ENCODE measurements at regions not wholly inside any gene's neighbourhood (a gene's known extent, or its start where the extent isn't known, plus 50 kb on each side); places are given as distances from the start of the nearest gene placed in this dataset.

DNA sequence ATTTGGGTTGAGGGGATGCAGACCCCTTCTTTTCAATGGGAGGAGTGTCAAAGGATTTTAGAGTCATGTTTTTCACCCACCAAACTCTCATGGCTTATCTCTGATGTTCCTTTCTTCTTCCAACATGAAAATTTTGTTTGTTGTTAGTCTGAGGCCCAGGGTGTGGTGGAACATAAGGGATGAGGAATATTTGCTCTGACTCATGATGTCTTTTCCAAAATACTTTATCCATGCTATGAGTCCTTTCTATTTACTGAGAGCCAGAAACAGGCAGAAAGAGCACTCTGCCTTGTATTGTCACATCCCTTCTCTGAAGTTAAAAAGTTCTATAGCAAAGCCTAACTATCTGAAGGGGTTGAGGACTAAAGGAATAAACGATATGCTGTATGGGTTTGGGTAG, 61.6 kb upstream of the GYPA start:
- no peak for FAIRE-seq

DNA sequence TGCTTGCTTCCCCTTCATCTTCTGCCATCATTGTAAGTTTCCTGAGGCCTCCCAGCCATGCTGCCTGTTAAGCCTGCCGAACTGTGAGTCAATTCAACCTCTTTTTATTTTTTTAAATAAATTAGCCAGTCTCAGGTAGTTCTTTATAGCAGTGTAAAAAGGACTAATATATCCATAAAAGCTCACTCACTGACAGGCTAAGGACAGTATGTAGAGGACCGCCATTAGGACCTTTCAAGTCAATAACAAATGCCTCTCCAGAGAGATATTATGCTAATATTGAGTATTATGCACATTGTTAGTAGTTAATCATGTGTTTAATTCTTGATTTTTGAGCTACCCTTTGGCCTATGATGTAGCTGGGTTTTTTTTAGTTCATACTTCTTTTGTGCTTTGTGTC, 62.6 kb upstream of the GYPA start:
- FAIRE-seq: no peak

DNA sequence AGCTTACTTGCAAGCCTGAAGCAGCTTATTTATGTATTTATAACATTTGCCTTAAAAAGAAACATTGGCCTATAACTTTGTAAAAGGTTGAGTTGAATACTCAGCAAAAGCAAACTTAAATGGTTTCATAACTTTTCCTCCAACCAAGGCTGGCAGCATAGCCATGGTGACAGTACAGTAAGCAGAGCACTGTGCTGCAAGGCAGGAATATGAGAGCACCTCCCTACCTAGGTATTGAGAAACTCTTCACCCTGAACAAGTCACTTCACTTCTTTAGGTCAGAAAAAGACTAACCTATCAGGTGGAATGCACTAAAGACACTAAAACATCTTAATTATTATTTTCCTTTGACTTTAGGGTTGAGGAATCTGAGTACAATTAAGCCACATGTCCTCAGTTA, 63.9 kb upstream of the GYPA start:
- FAIRE-seq: no peak

DNA sequence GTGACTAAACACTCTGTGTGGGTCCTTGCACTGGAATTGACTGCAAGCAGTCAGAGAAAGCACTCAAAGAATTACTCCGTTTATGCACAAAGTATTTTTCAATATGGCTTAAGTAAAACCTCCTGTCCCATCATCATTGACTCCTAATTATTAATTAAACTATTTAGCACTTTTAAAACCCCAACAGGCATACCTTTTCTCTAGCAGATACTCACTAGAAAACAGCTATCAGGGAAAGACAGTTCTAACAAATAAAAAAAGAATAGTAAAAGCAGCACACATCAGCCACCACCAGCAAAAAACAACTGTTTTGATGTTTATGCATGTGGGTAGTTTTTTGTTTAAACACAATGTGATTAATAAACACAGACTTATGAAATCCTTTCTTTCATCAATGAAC, 66.2 kb upstream of the GYPA start:
- FAIRE-seq: no peak

DNA sequence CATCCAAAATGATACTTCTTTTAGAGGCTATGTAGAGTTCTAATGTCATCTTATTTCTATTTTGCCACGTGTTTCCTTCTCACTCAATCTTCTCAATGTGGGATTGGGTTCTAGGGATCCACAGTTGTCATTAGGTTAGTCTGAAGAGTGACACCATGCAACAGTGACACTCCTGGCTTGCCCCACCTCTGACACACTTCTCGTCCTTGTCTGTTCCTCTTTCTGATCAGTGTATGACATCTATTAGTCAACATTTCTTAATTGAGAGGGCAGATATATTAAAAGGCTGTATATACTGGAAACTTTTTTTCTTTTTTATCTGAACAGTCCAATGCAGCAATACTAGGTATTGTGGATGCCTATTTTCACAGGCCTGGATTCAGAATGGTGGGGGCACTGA, 67.6 kb upstream of the GYPA start:
- FAIRE-seq: no peak

DNA sequence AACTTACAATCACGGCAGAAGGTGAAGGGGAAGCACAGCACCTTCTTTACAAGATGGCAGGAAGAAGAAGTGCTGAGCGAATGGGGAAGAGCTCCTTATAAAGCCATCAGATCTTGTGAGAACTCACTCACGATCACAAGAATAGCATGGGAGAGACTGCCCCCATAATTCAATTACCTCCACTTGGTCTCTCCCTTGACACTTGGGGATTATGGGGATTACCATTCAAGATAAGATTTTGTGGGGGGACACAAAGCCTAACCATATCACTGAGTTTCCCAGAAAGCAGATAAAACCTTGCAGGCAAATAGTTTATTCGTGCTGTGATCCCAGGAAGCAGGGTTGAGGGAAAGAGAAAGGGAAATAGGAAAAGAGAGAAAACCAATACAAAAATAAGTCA, 69.0 kb upstream of the GYPA start:
- no peak for FAIRE-seq

DNA sequence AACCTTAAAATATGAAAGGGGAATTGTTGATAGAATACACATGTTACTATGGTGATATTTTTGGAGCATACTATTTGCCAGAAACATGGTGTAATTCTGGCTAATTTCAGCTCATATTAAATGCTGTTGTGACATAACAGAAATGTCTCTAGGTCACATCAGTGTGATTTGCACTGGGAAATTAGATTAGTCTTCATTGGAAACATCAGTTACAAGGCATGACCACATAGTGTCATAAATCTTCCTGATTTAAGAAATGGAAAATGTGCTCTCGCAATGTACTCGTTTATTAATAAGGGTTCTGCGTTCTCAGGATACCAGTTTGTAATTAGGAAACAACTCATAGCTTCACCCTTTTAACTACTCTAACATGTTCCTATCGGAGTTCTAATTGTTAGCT, 72.9 kb upstream of the GYPA start:
- FAIRE-seq: no peak

DNA sequence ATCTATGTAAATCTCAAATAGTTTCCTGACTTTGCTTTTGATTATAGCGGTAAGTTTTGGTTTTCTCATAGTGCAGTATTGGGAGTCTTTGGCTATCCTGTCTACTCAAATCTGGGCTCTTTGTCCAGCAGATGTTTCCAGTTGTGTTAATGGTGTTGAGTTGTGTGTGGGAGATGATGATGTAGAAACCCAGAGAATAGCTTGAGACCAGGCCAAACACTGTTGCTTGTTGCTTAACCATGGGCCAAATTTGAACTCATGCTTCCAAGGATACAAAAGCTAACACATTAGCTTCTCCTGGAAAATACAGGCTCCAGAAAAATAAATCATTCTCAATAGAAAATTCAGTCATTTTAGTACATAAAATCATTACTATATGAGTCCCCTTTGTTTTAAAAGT, 82.6 kb upstream of the GYPA start:
- FAIRE-seq: no peak

DNA sequence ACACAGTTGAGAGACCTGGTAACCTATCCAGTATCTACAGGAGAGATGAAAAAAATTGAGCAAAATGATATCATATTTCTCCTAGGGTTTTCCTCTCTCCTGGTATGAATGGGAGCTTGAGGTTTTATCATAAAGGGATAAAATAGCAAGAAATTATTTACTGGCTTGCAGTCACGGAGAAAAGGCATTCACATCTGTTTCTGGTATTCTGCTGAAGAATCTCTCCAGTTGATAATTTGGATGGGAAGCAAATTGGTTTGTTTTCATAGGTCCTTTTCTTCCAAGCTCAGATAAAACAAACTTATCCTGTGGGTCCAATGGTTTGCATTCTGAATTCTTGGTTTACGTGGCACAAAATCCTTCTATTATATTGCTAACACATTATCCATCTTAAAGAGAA, 83.1 kb upstream of the GYPA start:
- FAIRE-seq: no peak

DNA sequence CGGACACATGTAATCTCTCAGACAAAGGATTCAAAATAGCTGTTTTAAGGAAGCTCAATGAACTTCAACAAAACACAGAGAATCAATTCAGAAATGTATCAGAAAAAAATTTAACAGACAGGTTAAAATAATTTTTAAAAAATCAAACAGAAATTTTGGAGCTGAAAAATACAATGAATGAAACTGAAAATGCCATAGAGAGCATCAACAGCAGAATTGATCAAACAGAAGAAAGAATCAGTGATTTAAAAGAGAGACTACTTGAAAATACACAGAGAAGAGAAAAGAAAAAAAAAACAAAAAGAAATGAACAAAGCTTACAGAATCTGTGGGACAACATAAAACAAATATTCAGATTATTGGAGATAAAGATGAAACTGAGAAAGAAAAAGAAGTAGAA, 118.8 kb upstream of the GYPA start:
- FAIRE-seq: no peak

DNA sequence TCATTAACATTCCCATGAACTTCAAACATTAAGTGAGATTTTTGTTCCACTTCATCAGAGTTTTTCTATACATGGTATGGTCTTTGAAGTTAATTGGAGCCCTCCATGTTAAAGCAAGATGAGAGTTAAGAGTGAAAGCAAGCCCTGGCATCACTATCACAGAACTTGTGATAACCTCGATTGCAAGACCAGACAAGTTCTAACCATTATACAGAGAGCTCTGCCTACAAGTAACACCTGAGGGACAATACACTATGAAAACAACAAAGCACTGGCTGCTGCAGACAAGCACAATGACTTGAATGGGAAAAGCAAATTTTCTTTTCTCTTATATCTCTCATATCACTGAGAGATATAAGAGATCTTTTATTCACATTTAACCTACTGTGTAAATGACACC, 126.6 kb upstream of the GYPA start:
- FAIRE-seq: no peak

DNA sequence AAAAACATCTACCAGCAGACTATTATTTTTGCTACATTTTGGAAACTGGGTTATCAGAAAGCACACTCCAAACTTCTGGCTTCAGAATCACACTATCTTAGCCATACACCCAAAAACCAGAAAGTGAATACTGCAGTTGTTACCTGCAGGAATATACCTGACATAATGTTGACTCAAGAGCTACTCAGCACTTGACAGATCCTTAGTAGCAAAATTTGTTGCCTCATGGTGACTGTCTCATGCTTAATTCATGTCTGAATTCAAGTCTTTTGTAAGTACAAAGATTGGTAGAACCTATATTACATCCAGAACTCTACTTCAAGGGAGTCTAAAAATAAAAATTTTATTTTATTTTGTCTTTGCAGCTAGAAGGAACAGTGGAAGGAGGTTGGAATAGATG, 140.2 kb upstream of the GYPA start:
- FAIRE-seq: no peak

DNA sequence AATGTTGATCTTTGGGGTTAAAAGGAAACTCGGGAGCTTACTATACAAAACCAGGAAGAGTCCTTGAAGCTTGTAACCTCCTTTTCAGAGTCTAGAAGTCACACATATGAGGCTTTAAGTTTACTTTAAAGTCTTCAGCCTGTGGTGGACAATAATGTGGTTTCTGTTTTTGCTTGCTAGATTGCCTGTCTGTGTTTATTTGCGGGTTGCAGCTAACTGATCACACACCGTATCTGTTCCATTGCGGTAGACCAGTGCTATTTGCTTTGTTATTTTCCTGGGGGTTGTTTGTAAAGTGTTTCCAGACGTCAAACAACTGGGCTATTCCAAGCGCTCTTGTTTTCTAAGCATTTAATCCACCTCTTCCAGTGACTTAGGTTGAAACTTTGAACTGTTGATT, 143.0 kb upstream of the GYPA start:
- no peak for FAIRE-seq

DNA sequence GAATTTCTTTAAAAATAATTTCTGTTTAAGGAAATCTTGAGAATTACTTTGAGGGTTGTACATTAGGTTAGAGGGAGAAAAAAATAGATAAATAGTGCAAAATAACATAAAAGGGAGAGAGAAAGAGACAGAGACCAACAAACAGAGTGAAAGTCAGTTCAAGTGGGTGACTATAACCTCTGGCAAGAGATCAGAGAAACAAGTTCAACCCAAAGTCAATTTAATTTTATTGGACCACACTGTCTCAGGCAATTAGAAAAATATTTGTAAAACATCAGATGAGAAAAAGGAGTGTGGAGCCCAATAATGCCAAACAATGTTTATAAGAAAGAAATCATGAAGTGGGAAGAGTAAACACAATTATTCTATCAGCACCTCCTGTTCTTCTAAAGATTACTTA, 143.5 kb upstream of the GYPA start:
- no peak for FAIRE-seq

DNA sequence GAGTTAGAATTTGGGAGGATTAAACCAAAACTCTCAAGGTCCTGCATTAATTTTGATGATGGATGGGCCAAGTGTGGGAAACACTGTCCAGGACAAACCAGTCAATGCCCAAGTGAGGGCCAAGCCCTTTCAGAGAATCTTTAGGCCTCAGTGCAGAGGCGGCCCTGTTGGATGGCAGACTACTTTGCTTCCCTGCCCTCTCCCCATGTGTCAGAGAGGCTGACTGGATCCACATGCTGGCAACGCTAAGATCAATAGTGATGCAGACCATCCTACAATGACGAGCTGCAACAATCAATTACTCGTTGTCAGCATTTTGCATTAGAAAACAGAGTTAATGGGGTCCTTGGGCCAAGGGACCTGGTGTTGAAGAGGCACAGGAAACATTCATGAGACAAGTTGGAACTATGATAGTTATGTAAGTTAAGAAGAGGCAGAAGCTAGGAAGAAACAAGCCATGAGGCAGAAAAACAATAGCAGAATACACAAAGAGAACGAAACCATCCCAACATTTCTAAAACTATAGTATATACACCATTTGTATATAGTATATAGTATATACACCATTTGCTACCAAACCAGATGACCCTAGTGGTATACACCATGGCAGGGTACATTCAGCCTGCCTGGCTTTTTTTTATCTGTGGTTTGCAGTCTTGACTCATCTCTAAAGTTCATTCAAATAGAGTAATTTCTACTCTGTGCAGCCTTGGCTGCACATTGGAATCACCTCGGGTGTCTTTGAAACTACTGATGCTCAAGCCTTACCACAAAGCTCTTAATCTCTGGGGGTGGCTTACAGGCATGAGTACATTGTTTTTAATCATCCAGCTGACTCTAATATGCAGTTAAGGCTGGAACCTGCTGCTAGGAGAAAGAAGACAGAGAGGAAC, 147.7 kb upstream of the GYPA start:
- no peak for FAIRE-seq

DNA sequence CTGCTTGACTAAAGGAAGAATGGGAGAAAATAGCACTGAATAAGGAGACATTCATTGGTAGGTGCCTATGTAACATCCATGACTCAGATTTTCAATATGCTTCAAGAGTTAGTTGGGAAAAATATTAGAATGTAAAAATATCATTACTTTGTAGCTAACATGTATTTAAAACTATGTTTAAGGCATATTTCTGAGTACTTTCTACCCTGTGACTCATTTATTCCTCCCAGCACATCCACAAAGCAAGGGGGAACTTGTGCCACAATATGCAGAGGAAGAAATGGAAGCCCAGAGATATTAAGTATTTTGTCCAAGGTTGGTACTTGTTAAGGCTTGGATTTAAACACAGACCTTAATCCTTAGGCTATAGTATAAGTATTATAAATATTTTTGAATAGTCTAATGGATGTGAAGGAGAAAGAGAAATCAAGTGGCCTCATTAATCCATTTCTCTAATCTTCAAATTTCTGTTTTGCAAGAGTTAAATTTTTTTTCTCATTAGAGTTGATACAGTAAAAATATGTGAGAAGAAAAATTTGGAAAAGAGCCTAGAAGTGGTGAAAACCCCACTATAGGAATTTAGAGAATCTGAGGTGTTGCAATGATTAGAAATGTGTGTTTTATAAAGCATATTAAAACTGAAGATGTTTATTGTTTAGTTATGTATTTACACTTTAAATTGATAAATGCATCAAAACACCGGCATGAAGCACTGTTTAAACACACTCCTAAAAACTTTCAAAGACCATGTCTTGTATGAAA, 149.3 kb upstream of the GYPA start:
- no peak for FAIRE-seq

DNA sequence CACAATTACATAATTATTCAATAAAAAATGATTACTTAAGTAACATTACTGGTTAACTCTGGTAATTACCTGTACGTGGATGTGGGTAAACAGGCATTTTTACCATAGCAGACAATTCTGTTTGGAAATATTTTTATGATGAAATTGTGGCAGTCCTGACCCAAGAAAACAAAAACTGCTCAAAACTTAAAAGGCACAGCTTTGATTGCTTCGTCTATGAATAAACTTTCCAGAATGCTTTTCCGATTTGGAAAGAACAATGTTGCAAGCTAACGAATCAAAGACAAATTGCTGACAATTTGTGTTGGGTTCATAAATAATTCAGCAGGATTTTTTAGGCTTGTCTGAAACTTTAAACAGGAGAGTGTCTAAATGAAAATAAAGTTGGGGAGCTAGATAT, 150.6 kb upstream of the GYPA start:
- no peak for FAIRE-seq

DNA sequence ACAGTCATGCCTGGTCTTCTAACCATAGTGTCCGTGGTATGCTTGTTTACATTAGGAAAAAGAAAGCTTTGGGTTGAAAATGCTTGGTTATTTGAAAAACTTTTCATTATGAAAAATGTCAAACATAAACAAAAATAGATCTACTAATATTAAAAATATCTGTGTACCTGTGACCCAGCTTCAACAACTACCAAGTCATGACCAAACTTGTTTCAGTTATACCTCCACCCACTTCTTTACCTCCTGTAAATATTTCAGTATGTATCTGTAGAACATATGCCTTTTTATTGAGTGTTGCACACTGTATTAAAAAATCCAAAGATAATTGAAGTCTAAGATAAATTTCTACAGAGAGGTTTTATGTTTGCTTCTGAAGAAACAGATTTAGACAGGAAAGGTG, 153.7 kb upstream of the GYPA start:
- FAIRE-seq: no peak

DNA sequence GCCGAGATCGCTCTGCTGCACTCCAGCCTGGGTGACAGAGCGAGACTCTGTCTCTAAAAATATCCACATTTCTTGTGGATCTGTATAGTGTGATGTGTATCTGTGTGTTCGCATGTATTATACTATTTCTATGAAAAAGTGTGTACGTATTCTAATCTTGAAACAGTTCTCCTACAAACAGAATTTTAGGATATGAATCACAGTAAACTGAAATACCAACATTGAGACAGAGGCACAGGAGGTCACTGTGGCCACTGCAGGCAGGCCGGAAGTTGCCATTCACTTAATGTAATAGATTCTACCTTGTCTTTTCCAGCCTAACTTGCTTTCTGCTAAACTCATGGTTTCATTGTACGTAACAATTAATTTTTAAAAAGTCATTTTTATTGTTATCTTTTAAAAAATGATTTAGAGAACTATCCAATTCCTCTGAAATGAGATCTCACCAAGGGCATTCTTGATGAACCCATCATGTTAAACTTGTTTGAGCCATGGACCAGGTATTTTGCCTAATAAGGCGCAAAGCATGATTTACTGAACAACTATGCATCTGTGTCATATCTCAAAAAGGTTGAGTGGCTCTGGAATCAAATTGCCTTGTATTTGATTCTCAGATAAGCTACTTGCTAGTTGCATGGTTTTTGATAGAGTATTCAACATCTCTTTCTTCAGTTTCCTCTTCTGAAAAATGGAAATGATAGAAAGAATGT, 154.9 kb upstream of the GYPA start:
- no peak for FAIRE-seq

DNA sequence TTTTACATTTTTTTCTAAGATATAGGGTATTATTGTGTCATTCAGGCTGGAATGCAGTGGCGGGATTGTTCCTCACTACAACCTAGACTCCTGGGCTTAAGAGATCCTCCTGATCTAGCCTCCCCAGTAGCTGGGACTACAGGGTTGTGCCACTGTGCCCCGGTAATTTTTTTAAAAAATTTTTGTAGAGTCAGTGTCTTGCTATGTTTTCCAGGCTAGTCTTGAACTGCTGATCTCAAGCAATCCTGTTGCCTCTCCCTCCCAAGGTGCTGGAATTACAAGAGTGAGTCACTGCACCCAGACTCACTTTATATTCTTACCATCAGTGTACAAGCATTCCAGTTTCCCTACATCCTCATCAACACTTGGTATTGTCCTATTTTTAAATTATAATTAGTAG, 156.4 kb upstream of the GYPA start:
- FAIRE-seq: no peak

DNA sequence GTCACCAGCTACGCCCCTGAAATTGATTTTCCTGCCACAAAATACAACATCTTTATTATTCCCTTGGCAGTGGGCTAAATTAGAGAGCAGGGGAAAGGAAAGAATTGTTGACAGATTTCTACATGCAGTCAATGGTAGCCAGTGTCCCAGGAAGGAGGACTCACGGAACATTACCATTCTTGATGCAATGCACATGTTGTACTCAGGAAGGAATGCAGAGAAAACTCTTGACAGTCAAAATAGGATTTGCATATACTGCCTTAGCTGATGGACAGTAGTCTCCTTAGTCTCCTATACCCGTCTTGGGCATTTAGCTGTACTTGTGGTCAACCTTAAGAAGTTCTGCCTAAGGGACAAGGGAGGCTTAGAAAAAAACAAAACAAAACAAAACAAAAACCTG, 158.0 kb upstream of the GYPA start:
- no peak for FAIRE-seq

DNA sequence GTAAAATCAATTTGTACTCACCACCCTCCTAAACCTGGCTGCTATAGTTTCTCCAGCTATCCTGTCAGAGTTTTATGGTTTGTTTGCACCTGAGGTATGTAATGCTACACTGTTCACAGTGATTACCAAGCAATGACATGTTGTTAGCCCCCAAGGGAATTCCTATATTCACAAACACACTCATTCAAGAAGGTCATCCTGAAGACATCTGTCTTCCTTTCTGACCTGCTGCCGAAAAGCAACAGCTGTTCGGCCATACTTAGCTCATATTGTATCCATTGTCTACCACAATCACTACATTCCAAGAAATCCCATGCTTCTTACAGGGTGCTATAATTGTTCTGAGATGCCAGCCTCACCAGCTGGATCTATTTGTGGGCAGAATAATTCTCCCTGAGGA, 160.1 kb upstream of the GYPA start:
- no peak for FAIRE-seq

DNA sequence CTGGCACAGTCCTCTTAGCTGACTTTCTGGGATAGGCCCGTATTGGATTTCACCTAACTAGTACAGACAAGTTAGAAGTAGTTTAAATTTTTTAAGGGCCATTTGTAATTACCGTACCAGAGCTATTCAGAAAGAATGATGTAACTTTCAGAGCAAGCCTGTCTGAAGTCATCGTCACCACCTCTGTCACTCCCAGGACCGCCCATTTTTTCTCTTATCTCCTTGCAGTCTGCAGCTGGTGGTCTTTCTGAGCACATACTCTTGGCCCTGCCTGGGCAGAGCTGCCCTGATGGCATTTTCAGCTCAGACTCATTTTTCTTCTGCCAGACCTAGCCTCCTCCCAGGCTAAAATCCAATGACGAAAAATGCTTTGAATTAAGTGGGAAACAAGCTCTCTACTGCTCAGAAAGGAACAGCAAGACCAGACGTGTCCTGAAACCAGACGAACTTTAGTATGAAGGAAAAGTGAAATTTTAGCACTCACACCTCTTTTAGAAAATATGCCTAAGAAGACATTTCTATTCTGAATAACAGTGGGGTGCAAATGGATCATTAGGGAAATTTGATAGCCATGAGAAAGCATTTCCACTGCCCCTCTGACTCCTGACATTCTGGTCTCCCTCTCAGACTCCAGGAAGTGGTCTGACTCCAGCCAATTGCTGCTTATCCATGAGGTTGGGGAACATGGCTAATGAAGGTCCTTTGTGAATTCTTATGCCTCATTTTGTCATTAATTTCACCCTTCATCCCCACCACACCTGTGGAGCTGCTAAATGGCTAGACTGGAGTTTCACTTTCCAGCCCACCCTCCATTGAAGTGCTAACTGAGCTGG, 162.4 kb upstream of the GYPA start:
- no peak for FAIRE-seq

Measured in G401.6 (cell line).